ENCODE measurements at regions not wholly inside any gene's neighbourhood (a gene's known extent, or its start where the extent isn't known, plus 50 kb on each side); places are given as distances from the start of the nearest gene placed in this dataset.

DNA sequence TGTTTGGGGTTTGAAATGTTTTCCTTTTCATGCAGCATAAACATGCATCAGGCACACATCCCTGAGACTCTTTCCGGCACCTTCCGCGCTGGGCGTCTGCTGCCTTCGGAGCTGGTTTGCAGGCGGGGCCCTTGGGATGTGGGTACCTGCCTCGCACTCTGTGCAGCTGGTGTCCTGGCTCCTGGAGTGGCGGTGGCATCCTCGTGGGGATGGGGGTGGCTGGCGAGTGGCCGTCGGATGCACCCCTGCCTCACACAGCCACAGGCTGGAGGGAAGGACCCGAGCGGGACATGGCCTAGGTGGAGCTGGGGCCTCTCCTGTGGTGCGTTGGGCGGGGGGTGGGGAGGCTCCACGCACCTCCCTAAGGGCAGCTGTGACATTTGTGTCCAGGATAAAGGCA is 68.5 kb upstream of the ADGRA1 start:
- TF ChIP-seq, protein P1, sequence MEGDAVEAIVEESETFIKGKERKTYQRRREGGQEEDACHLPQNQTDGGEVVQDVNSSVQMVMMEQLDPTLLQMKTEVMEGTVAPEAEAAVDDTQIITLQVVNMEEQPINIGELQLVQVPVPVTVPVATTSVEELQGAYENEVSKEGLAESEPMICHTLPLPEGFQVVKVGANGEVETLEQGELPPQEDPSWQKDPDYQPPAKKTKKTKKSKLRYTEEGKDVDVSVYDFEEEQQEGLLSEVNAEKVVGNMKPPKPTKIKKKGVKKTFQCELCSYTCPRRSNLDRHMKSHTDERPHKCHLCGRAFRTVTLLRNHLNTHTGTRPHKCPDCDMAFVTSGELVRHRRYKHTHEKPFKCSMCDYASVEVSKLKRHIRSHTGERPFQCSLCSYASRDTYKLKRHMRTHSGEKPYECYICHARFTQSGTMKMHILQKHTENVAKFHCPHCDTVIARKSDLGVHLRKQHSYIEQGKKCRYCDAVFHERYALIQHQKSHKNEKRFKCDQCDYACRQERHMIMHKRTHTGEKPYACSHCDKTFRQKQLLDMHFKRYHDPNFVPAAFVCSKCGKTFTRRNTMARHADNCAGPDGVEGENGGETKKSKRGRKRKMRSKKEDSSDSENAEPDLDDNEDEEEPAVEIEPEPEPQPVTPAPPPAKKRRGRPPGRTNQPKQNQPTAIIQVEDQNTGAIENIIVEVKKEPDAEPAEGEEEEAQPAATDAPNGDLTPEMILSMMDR (IDR thresholded peaks at IDR 0.05; ENCODE audit: low read depth, low read length, missing control alignments), result no peak
- no peaks in the 10 kb centered on the region for H3K27me3 ChIP-seq (replicated peaks)
- no peak for DNase-seq
- no peaks in the 10 kb centered on the region for H3K36me3 ChIP-seq (replicated peaks)
- no peak overlapping the region for H3K27ac ChIP-seq
- no peak overlapping the region for H3K4me3 ChIP-seq (ENCODE audit: low read depth, low read length)
- in situ Hi-C loops (cut with HindIII; ENCODE audit: low pct_ligation_motif_present, low sequenced_read_pairs), result no loop called here

DNA sequence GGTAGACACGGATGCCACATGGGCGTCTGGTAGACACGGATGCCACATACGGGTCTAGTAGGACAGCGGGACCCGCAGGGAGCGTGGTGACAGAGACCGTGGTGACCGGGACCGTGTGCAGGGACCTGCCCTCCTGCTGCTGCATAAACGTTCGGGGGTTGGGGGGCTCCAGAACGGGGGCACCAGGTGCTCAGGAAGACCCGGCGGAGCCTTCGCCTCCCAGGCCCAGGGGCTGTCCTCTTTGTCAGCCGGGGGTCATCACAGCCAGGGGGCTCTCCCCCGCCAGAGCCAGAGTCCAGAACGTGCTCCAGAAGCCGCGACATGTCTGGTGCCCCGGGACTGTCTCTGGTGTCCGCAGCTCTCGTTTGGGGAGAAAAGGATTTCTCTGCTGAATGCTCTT is 69.2 kb upstream of the ADGRA1 start:
- H3K36me3 ChIP-seq (replicated peaks), result no peaks in the 10 kb centered on the region
- DNase-seq, result no peak
- H3K27me3 ChIP-seq (replicated peaks), result no peaks in the 10 kb centered on the region
- TF ChIP-seq, protein P1 (IDR thresholded peaks at IDR 0.05; ENCODE audit: low read depth, low read length, missing control alignments), result no peak
- H3K27ac ChIP-seq, result no peak overlapping the region
- no peak overlapping the region for H3K4me3 ChIP-seq (ENCODE audit: low read depth, low read length)
- in situ Hi-C loops (cut with HindIII; ENCODE audit: low pct_ligation_motif_present, low sequenced_read_pairs), result no loop called here

DNA sequence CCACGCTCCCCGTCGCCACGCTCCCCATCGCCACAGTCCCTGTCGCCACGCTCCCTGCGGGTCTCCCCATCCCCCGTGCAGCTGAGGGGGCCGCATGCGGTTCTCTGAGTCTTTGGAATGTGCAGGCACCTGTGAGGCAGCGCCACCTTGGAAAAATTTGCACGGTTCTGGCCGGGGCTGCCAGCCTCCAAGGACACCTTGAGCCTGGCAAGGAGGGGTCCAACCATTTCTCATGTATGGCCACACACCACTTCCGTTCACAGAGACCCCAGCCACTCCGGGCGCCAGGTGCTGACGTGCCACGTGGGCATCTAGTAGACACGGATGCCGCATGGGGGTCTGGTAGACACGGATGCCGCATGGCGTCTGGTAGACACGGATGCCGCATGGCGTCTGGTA is 70.5 kb upstream of the ADGRA1 start:
- Histone ChIP-seq H3K4me3 (ENCODE audit: low read depth, low read length) (no peak overlapping the region), H3K36me3 (replicated peaks) (no peaks in the 10 kb centered on the region), H3K27ac (no peak overlapping the region), H3K27me3 (replicated peaks) (no peaks in the 10 kb centered on the region)
- in situ Hi-C loops (cut with HindIII; ENCODE audit: low pct_ligation_motif_present, low sequenced_read_pairs), result no loop called here
- TF ChIP-seq, protein P1 (IDR thresholded peaks at IDR 0.05; ENCODE audit: low read depth, low read length, missing control alignments), result no peak
- no peak for DNase-seq

DNA sequence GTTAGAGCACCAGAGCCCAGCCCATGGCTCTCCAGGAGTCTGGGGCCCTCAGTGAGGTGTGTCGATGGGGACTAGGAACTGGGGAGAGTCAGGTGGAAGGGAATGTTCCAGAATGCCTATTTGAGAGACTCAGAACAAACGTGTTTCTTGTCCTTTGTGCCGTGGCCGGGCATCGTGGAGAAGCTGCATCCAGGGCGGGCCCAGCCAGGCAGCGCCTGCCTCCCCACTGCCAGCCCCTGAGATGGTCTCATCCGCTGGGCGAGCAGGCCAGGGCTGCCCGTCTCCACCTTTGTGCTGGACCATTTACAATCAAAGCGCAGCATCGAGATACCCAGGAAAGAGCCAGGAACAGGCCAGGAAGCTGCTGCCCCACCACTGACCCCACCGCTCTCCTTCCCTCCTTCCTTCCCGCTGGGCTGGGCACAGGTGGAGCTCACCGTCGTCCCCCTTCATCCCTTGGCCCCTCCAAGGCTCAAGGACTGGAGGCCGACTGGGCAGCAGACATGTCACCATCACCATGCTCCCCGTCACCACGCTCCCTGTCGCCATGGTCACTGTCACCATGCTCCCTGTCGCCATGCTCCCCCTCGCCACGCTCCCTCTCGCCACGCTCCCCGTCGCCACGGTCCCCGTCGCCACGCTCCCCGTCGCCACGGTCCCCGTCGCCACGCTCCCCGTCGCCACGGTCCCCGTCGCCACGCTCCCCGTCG is 71.1 kb upstream of the ADGRA1 start:
- Histone ChIP-seq H3K27me3 (replicated peaks) (no peaks in the 10 kb centered on the region), H3K4me3 (ENCODE audit: low read depth, low read length) (no peak overlapping the region), H3K36me3 (replicated peaks) (no peaks in the 10 kb centered on the region), H3K27ac (no peak overlapping the region)
- TF ChIP-seq, protein P1 (IDR thresholded peaks at IDR 0.05; ENCODE audit: low read depth, low read length, missing control alignments), result no peak
- DNase-seq, result no peak
- in situ Hi-C loops (cut with HindIII; ENCODE audit: low pct_ligation_motif_present, low sequenced_read_pairs), result no loop called here

DNA sequence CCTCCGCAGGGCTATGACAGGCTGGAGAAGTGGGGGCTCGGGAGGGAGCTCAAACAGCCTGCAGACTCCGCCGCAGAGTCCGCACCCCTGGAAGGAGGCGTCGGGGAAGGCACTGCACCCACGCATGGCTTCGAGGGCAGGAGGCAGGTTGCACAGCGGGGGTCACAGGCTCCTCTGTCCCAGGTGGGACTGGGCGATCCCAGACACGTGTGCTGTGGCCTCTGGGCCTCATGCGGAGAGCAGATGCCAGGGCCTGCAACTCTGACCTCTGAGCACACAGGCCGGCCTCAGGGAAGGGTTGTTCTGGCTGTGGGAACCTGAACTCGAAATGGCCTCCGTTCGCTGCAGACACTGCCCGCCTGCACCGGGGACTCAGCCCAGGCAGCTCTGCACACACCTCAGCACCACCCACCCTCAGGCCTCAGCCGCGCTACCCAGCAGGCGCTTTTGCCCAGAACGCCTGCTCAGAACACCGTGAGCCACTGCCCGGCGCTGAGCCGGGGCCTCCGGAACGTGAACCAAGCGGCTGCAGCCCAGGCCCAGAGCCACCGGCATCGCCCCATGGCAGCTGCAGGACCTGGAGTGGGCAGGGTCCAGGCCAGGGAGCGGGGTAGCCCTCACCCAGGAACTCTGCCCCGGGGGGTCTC is 71.8 kb upstream of the ADGRA1 start:
- no peak for DNase-seq
- no peaks in the 10 kb centered on the region for H3K27me3 ChIP-seq (replicated peaks)
- in situ Hi-C loops (cut with HindIII; ENCODE audit: low pct_ligation_motif_present, low sequenced_read_pairs), result no loop called here
- H3K27ac ChIP-seq, result no peak overlapping the region
- H3K4me3 ChIP-seq (ENCODE audit: low read depth, low read length), result no peak overlapping the region
- no peaks in the 10 kb centered on the region for H3K36me3 ChIP-seq (replicated peaks)
- TF ChIP-seq, protein P1 (IDR thresholded peaks at IDR 0.05; ENCODE audit: low read depth, low read length, missing control alignments), result no peak

Data from brain microvascular endothelial cell (primary cell).